ENCODE measurements at regions not wholly inside any gene's neighbourhood (a gene's known extent, or its start where the extent isn't known, plus 50 kb on each side); places are given as distances from the start of the nearest gene placed in this dataset.

DNA sequence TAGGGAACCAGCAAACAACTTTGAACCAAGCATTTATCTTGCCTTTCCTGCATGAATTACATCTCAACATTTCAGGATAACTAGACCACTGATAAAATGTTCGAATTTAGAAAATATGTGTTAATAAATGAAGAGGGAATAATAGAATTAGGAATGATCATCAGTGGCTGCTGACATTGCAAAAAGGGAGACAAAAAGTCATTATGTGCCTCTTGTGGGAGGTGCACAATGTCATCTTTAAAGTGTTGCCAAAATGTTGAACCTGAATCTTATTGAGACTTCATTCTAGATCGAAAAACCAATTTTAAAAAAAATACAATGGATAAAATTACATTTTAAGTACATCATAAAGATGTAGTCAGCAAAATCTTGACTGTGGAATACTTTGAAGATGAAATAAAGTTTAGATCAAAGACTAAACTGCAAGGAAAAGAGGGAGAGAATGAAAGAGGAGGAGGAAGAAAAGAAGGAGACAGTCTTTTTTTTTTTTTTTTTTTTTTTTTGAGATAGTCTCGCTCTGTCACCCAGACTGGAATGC lies 299.3 kb downstream of the FBXW7 start:
- no peak for DNase-seq (ENCODE audit: low read depth)

DNA sequence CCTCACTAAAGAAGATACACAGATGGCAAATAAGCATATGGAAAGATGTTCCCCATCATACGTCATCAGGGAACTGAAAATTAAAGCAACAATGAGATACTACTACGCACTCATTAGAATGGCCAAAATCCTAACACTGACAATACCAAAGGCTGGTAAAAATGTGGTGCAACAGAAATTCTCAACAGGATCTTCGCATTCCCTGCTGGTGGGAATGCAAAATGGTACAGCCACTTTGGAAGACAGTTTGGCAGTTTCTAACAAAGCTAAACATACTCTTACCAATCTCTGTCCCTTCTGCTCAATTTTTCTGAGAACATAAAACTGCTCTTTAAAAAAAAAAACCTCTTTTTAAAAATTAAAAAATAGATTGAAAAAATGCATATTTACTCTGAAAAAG lies 300.2 kb downstream of the FBXW7 start:
- DNase-seq (ENCODE audit: low read depth) = no peak

DNA sequence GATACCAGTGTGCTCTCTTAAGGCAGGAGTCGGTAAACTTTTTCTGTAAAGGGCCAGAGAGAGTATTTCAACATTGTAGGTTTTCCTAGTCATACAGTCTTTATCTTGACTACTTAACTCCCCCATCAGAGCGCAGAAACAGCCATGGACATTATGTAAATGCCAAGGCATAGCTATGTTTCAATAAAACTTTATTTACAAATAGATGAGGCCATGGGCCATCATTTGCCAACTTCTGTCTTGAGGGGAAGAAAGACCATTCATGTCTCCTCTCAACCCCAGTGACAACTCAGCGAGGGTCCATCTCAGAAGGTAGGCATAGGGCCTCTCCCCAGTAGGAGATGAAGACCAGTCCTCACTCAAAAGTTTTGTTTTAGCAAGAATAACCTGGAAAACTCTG lies 301.3 kb downstream of the FBXW7 start:
- no peak for DNase-seq (ENCODE audit: low read depth)

DNA sequence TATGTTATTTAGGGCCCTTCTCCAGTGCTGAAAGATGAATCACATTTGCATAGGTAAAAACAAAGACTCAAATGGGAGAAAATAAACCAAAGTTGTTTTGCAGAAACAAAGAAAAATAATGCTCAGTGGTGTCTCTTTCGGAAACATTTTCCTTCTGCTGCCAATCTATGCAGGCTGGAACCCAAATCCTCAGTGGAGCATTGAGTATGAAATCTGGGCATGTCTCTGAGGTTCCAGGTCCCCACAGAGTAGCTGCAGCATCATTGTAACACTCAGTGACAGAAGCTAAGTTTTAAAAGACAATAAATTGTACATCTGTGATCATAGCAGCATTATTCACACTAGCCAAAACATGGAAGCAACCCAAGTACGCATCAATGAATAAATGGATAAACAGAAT lies 303.6 kb downstream of the FBXW7 start:
- no peak for DNase-seq (ENCODE audit: low read depth)

DNA sequence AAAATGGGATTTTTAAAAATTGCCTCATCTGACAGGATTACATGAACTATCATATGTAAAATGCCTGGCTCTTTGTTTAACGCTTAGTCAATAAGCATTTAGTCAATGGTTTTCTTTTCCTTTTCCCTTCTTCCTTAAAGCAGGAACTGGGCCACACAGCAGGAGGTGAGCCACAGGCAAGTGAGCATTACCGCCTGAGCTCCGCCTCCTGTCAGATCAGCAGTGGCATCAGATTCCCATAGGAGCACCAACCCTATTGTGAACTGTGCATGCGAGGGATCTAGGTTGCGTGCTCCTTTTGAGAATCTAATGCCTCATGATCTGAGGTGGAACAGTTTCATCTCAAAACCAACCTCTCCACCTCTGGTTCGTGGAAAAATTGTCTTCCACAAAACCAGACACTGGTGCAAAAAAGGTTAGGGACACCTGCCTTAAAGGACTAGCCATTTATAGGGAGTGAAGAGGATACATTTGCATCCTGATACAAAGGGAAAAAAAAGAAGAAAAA lies 306.1 kb downstream of the FBXW7 start:
- DNase-seq (ENCODE audit: low read depth) = no peak

DNA sequence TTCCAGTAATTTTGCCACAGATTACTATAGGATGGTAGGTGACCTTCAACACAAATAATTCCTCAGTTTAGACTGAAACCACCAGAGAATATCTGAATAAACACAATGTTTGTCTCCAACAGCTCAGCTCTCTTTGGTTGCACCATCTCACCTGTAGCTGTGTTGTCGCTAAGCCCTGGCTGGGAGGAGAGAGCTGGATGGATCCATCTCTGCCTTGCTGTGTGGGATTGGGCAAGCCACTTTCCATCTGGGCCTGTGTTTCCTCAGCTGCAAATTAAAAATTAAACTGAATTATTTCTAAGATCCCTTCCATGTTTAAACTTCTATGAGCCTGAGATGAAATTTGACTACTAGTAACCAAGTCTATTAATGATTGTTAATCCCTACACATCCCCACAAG lies 310.2 kb downstream of the FBXW7 start:
- DNase-seq (ENCODE audit: low read depth) = no peak

DNA sequence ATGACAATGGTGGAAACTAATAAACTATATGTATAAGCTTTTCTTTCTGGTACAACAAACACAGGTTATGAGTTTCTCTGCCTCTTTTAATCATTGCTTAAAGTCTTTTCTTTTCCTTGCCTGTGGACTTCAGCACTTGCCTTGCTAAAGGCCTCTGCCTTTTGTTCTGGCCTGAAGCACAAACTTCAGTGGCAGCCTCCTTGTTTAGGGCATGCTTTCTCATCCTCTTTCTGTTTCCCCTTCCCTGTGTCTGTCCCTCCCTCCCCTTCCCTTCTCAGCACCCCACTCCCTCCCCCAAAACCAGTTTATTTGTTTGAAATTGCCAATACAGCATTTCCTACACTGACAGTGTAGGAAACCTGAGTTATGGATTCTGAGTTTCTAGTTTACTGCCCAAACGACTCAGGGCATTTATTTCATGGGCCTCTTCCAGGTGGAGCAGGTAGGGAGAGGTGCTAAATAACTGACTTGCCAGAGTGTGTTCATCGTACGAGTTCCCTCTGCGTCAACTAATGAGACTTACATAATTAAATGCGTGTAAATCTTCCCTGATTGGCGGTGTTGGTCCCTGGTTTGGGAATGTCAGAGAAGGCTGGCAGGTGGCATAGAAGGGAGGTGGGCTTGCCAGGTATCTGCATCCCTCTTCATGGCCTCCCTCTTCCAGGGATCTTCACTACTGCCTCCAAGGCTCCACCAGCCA lies 311.0 kb downstream of the FBXW7 start:
- no peak for DNase-seq (ENCODE audit: low read depth)

DNA sequence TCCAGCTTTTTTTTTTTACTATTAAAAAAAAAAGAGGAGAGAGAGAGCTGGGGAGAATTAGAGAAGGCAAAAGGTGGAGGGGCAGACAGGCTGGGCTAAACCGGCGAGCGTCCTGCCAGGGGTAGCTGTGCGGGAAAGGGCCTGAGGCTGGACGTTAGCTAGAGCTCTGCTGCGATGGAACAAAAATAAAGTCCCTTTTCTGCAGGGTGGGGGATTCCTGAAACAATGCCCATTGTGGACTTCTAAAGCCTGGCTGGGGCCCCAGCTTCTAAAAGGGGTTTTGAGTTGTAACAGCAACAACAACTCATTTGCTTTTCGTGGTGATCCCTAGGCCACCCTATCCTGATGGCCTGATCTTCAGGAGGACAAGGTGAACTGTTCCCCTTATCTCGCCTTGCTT lies 311.7 kb downstream of the FBXW7 start:
- no peak for DNase-seq (ENCODE audit: low read depth)

DNA sequence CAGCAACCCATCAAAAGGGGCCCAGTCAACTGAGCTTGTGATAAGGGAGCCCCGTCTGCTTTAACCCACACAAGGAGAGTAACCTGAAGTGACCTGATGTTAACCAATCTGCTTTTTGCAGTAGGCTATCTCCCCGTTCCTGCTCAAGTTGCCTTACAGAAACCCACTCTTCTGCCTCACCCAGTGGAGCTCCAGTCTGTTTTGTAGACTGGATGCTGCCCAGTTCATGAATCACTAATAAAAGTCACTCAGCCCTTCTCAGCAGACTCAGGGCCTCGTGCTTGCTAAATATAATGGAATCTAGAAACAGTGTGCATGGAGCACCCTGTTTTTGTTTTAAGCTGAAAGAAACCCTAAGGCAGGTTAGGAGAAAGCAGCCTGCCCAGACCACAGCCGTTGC lies 312.3 kb downstream of the FBXW7 start:
- no peak for DNase-seq (ENCODE audit: low read depth)

DNA sequence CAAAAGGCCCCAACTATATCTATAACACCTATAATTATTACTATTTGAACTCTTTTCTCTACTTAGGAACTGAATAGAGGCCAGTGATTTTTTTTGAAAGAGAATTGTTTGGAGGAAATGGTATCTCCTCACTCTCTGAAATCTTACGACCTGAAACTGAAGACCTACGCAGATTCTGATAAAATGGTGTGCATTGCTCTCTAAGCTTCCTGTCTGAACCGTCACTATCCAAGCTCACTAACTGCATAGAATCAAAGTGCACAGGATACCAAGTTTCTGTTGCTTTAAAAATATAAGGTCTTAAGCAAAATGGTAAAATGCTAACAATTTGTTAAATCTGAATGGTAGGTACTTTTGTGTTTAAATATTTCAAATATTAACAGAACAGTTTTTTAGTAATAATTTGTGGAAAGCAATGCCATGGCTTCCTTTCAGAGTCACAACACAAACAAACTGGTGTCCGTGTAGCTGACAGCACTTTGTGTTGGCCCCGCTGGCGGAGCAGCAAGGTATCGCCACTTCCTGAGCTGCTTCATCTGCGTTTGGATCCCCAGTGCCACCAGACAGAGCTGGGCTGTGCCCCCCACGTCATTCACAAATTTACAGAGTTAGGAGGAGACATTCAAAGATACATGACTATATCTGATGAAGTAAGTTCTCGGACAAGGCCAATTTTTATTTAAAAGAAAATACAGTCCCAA lies 313.9 kb downstream of the FBXW7 start:
- no peak for DNase-seq (ENCODE audit: low read depth)

DNA sequence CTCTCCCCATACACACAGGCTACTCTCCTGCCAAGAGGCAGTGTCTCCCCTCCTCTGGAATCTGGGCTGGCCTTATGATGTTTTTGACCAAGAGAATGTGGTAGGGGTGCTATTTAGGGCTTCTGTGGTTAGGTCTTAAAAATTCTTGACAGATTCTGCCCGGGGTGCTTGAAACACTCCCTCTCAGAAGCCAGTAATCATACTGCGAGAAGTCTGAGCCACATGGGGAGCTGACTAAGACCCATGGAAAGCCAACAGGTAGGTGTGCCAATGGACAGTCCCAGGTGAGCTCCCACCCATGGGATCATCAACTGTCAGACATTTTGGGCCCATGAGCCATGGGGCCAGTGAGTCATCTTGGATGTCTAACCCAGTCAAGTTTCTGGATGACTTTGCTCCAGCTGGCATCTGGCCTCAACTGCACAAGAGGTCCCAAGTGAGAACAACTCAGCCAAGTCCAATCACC lies 315.7 kb downstream of the FBXW7 start:
- peak; percentile 73 for DNase-seq (ENCODE audit: low read depth)

DNA sequence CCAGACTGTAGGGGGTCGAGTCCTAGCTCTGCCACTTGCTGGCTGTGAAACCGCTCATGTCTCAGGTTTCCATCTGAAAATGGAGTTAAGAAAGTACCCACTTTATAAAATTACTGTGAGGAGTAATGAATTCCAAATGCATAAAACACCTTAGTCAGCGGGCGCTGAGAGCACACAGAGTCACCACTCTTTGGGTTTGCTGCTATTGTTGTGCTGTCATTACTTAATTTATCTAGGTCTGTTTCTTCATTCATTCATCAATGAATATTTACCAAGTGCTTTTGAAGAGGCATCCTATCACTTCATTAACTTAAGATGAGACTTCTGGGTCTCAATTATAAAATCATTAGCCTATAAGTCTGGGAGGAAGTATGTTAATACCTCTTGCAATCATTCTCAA lies 317.3 kb downstream of the FBXW7 start:
- no peak for DNase-seq (ENCODE audit: low read depth)

DNA sequence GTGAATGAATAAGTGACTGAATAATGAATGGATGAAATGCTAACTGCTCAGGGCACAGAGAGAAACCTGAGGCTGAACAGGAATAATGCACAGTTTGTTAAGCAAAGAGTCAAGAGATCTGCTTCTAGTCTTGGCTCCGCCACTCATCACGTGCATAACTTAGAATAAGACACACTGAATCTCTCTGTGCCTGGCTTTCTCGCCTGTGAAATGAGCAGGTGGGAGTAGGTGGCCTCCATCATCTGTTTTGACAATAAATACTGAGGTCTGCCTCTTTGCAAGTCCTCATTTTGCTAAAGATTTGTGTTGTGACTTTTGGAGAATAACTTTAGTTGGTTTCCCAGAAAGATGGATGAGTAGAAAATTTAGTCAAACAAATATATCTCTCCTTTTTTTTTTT lies 318.0 kb downstream of the FBXW7 start:
- DNase-seq (ENCODE audit: low read depth) = no peak

DNA sequence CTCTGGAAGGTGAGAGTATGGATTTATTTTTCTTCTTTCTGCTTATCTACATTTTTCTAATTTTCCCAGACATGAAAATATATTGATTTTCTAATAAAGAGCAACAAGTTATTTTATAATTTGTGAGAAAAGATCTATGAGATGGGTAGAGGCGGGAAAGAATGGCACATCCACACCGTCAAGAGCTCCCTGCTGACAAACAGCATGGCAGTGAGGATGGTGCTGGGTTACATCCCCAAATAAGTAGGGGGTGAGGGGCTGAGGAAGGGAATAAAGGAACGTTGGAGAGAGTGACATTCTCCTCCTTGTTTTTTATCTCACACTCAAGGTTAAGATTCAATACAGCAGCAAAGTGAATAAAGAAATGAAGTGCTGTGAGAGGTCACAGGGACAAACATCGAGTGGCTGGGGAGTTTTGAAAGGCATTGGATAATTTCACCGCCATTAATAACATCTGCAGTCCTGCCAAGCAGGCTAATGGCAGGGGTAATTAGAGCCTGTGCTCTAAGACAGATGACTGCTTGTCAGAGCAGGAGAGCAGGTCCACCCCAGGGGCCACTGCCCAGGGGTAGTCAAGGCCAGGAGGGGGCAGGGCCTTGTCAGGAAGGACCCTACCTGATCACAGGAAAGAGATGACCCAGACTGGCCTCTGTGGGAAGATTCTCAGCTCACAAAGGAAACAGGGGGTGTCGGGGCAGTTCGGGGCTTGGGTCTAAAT lies 323.8 kb downstream of the FBXW7 start:
- DNase-seq (ENCODE audit: low read depth) = no peak

DNA sequence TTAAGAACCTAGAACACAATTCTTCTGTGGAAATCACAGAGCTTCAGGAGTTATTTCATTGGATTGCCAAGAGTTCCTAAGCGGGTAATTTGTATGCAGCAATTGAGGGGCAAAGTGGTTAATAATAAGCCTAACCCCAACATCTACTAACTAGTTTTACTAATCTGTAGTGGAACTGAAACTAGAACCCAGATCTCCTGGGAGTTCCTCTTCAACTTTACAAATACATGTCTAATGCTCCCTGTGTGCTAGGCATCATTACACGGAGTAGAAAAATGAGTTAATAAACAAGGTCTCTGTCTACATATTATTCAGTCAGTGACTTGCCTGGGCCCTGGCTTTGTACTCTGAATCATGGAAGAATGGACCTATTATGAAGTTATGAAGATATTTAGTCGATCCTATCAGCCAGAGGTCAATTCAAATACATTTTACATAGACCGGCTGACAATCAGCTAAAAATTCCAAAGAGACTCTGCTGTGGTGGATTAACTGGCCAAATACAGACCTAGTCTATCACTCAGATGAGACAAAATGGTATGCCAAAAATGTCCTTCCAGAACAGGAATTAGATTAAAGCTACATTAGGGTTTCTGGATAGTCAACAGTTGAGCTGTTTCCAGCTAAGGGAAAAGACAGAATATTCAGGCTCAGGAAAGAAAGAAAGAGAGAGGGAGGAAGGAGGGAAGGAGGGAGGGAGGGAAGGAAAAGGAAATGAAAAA lies 326.0 kb downstream of the FBXW7 start:
- DNase-seq (ENCODE audit: low read depth) = no peak

DNA sequence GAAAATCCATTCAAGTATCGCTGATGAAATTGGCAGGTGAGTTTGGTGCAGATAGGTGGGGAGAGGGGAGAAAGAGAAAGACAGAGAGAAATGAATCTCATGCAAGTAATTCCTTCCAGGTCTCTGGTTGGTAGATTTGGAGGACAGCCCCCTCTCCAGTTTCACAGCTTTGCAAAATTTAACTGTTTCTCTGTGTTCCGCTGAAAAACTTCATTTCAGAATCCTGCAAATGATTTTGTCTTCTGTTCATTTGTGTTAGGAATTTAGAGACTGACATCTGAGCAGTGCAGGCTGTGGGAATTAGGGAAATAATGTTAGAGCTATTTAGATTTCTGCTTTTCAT lies 328.5 kb downstream of the FBXW7 start:
- DNase-seq (ENCODE audit: low read depth) = no peak

DNA sequence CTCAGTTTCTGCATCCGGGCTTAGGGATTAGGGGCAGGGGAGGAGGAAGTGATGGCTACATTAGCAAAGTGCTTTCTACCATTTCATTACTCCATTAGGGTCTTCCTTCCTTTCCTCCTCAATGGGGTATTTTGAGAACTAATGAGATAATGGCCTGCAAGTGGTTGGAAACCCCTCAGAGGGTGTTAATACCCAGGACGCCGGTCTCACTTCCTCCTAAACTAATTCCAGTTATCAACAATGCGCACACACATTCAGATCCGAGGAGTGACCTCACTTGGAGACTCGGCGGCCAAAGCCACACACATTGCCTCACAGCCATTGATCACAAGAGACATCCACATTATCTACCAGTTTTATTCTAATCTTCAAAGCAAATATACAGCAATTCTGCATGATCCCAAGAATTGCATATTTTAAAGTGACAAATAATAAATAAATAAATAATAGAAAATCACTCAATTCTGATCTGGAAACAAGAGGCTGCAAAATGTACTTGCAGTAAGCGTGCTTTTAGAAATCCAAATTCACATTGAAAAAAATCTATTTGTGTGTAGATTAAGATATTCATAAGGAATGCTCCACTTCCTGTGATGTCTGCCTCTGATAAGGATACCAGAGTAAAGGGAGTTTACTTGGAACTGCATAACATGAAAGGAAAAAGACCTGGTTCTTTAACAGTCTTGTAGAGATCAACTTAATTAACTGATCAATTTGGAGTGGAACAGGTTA lies 329.1 kb downstream of the FBXW7 start:
- DNase-seq (ENCODE audit: low read depth) = no peak

DNA sequence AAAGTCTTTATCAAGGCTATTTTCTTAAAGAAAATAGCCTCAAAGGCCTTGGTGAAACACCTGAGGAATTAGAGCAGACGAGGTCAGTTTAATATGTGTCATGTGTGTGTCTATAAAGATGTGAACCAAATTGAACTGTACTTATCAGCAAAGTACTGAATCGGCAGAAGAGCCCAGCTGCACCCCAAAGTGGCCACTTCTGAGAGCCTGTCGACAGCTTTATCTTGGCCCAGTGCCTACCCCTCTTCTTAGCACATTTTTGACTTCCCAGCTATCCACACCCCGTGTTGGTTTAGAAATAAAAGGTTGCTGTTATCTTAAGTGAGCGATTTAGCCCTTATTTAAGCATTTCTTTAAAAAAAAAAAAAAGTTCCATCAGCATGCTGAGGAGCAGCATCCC lies 329.7 kb downstream of the FBXW7 start:
- DNase-seq (ENCODE audit: low read depth) = no peak

DNA sequence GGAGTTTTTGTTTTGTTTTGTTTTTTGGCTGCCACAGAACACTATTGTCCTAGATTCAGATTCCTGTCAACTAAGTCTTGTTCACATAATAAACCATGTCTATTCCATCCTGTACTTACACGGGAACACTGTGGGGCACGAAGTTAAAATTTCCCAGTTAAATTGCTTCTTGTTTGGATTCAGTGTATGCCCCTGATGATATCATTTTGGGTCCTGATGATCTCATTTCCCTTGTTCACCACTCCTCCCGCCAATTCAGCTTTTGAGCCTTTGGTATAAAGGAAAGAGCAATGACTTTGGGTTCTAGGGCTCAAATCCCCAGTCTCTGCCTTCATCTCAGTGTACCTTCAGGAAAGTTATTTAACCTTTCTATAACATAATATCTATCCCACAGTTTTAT lies 333.5 kb downstream of the FBXW7 start:
- no peak for DNase-seq (ENCODE audit: low read depth)

DNA sequence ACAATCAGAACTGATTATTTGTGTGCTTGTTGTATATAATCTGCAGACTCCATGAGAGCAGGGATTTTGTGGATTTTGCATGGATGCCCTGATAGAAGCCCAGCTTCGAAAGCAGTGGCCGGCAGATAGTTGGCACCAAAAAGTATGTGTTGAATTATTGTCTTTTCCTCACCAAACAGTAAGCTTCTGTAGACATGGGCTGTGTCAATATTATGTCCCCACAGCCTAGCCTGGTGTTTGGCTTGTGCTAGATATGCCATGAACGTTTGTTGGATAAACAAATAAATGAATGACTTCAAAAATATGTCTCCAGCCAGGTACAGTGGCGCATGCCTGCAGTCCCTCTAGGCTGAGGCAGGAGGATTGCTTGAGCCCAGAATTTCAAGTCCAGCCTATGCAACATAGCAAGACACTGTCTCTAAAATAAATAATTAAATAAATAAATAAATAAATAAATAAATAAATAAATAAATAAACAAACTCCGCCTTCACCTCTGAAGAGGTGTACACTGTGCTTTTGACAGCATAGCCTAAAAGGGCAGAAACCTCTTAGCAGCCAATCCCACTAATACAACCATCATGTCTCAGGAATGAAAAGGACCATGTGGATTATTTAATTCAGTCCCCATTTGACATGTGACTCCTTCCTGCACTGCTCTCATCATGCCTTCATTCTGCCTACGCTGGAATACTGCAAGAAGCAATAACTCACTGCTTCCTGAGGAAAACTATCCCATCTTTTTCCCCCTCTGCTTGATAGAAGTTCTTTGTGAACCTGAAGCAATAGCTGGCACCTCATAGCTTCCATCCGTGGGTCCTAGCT lies 335.2 kb downstream of the FBXW7 start:
- DNase-seq (ENCODE audit: low read depth) = no peak

All from RPMI7951 (cell line).